ENCODE measurements at regions not wholly inside any gene's neighbourhood (a gene's known extent, or its start where the extent isn't known, plus 50 kb on each side); places are given as distances from the start of the nearest gene placed in this dataset.

GRCh38 chr10:78997635-78998618 is 70.8 kb upstream of the ZMIZ1 start:
- H3K9me3 ChIP-seq (replicated peaks in 1 of 3): no peaks in the 10 kb centered on the region
- H3K4me3 ChIP-seq: no peak overlapping the region
- H3K36me3 ChIP-seq (replicated peaks in 1 of 2): no peaks in the 10 kb centered on the region
- DNase-seq: no peak
- no peak for TF ChIP-seq CTCF (IDR thresholded peaks at IDR 0.05)
- no peak overlapping the region for H3K27ac ChIP-seq
- peaks cover 0 to 14% of the 10 kb centered on the region in 2 donors for H3K4me1 ChIP-seq (replicated peaks in 1 of 2)
- intact Hi-C loops (cut with DNase I): no loop called here
- no peaks in the 10 kb centered on the region for H3K27me3 ChIP-seq
- WGBS, 4 donors: 69 to 80% (median 72%) methylated on average over 7 to 10 of the region's 10 CpGs

GRCh38 chr10:79001082-79001885 is 67.5 kb upstream of the ZMIZ1 start:
- TF ChIP-seq CTCF (IDR thresholded peaks at IDR 0.05) (no peak), POLR2A (IDR thresholded peaks at IDR 0.05) (no peak)
- H3K9me3 ChIP-seq (replicated peaks in 1 of 3): no peaks in the 10 kb centered on the region
- peak in 1 of 7 donors; percentile 18 for DNase-seq
- peaks cover 0 to 27% of the 10 kb centered on the region in 2 donors for H3K4me1 ChIP-seq (replicated peaks in 1 of 2)
- intact Hi-C loops (cut with DNase I): loop anchor here in 1 of 2 donors (10.0 kb wide), 1 partner anchor 64 kb away; the partner anchor contains the start of gene ZMIZ1
- H3K27me3 ChIP-seq: no peaks in the 10 kb centered on the region
- no peaks in the 10 kb centered on the region for H3K36me3 ChIP-seq (replicated peaks in 1 of 2)
- no peak overlapping the region for H3K27ac ChIP-seq
- H3K4me3 ChIP-seq: no peak overlapping the region
- 68 to 79% (median 72%) methylated on average over 9 to 10 of the region's 10 CpGs for WGBS, 4 donors

GRCh38 chr10:79002336-79002735 is 66.4 kb upstream of the ZMIZ1 start:
- DNase-seq: peak in 3 of 7 donors; percentile 35 to 42 (median 39)
- H3K4me3 ChIP-seq: no peak overlapping the region
- intact Hi-C loops (cut with DNase I): loop anchor here in 1 of 2 donors (10.0 kb wide), 1 partner anchor 62 kb away; the partner anchor contains the start of gene ZMIZ1
- 41 to 83% (median 66%) methylated on average over 2 to 3 of the region's 3 CpGs for WGBS, 4 donors
- TF ChIP-seq POLR2A (IDR thresholded peaks at IDR 0.05) (no peak), CTCF (IDR thresholded peaks at IDR 0.05) (no peak)
- peak overlapping the region in 2 of 5 donors; percentile 29 to 82 for H3K27ac ChIP-seq
- H3K27me3 ChIP-seq: no peaks in the 10 kb centered on the region
- no peaks in the 10 kb centered on the region for H3K9me3 ChIP-seq (replicated peaks in 1 of 3)
- peaks cover 0 to 29% of the 10 kb centered on the region in 2 donors for H3K4me1 ChIP-seq (replicated peaks in 1 of 2)
- no peaks in the 10 kb centered on the region for H3K36me3 ChIP-seq (replicated peaks in 1 of 2)
